Endothelial cell of umbilical vein (primary cell): ENCODE measurements at regions not wholly inside any gene's neighbourhood (a gene's known extent, or its start where the extent isn't known, plus 50 kb on each side); places are given as distances from the start of the nearest gene placed in this dataset.

Experiments used
- BruUV-seq: library from RNA; stranded (reverse); fragments of 400-500 nt; replicated peaks from 2 replicates; lab custom pipeline; 2021; lab: Mats Ljungman, UMichigan
- CTCF ChIA-PET: fragments of 300-600, 350-600 bp; sonication (Branson Sonifier 250); formaldehyde crosslinking; loops from one replicate; lab custom pipeline; 2021; ENCODE audit warnings: antibody characterized with exemption, inconsistent platforms; lab: Charles Lee
- POLR2A ChIA-PET: fragments of 300-600, 350-600 bp; sonication (Branson Sonifier 250); formaldehyde crosslinking; loops from one replicate; lab custom pipeline; 2021; ENCODE audit warnings: antibody characterized with exemption, inconsistent platforms; lab: Charles Lee
- DNase-seq: peaks from one replicate; pipeline ENCODE4 v3.0.0-alpha.2; 2011; ENCODE audit warnings: low read depth, low spot score
- FAIRE-seq: peaks from 2 replicates; lab custom pipeline; 2011; peaks lifted over from hg19 to GRCh38; lab: Jason Lieb, UNC
- H2AFZ ChIP-seq: 2 replicates; pipeline ENCODE4 v1.6.0; 2012; ENCODE audit warnings: low read depth, low read length, control low read depth, inconsistent platforms
- H3K27ac ChIP-seq: 2 replicates; pipeline ENCODE4 v1.5.1; 2011; ENCODE audit warnings: low read depth, mild to moderate bottlenecking, control low read depth, low read length, moderate library complexity; ENCODE audit not compliant: insufficient read depth
- H3K27me3 ChIP-seq, 2 experiments: 2 replicates each; pipeline versions ENCODE4 v1.6.0 to v1.6.1; 2011; ENCODE audit warnings: low read length in 2 of 2, mixed read lengths in 1 of 2; ENCODE audit not compliant: control insufficient read depth in 2 of 2, insufficient read depth in 2 of 2
- H3K36me3 ChIP-seq, 2 experiments: 2 replicates in 1 of 2; 3 replicates in 1 of 2; pipeline ENCODE4 v1.5.1; 2011; ENCODE audit warnings: low read length in 2 of 2, mild to moderate bottlenecking in 1 of 2, moderate library complexity in 1 of 2; ENCODE audit not compliant: control insufficient read depth in 2 of 2, insufficient read depth in 2 of 2; ENCODE audit errors: extremely low read depth in 1 of 2
- H3K4me1 ChIP-seq: 3 replicates; pipeline ENCODE4 v1.5.1; 2011; ENCODE audit warnings: mild to moderate bottlenecking, low read length; ENCODE audit not compliant: control insufficient read depth, insufficient read depth; ENCODE audit errors: extremely low read depth
- H3K4me2 ChIP-seq: 2 replicates; pipeline ENCODE4 v1.6.1; 2011; ENCODE audit warnings: low read length, control low read depth, mixed read lengths; ENCODE audit not compliant: insufficient read depth
- H3K4me3 ChIP-seq, 3 experiments: fragments of 200-600 bp in 1 of 3; sonication (generic), shearing (Covaris generic) in 1 of 3; replicated peaks in 1 of 3; 2 replicates each; pipeline ENCODE4 v1.5.1; 2011 to 2016; ENCODE audit warnings: control low read depth in 3 of 3, low read length in 3 of 3, mild to moderate bottlenecking in 2 of 3, inconsistent platforms in 1 of 3, low read depth in 1 of 3, moderate library complexity in 1 of 3; ENCODE audit not compliant: insufficient read depth in 1 of 3
- H3K79me2 ChIP-seq: 2 replicates; pipeline ENCODE4 v1.6.0; 2012; ENCODE audit warnings: low read length, inconsistent platforms; ENCODE audit not compliant: control insufficient read depth, insufficient read depth
- H3K9ac ChIP-seq: replicated peaks from 2 replicates; pipeline ENCODE3; 2011; ENCODE audit warnings: low read length, control low read depth; ENCODE audit not compliant: insufficient read depth; ENCODE audit errors: extremely low read depth
- H3K9me1 ChIP-seq: replicated peaks from 3 replicates; pipeline ENCODE4 v1.6.0; 2011; ENCODE audit warnings: mild to moderate bottlenecking, low read length; ENCODE audit not compliant: control insufficient read depth, insufficient read depth; ENCODE audit errors: extremely low read depth
- H3K9me3 ChIP-seq: replicated peaks from 2 replicates; pipeline ENCODE4 v1.5.1; 2012; ENCODE audit warnings: low read length, inconsistent platforms; ENCODE audit not compliant: control insufficient read depth, insufficient read depth
- H4K20me1 ChIP-seq: replicated peaks from 2 replicates; pipeline ENCODE3; 2011; ENCODE audit warnings: mild to moderate bottlenecking, low read length; ENCODE audit not compliant: control insufficient read depth, insufficient read depth; ENCODE audit errors: extremely low read depth
- CTCF ChIP-seq, 2 donors: IDR thresholded peaks; 1 replicate in 1 of 2; 2 replicates in 1 of 2; pipeline ENCODE4 v1.5.1; 2011; ENCODE audit warnings: low read length in 2 of 2, mild to moderate bottlenecking in 2 of 2, moderate library complexity in 2 of 2, control low read depth in 1 of 2, inconsistent platforms in 1 of 2, low read depth in 1 of 2; ENCODE audit not compliant: insufficient read depth in 1 of 2; ENCODE audit errors: extremely low read depth in 1 of 2
- EZH2 ChIP-seq: IDR thresholded peaks from 2 replicates; pipeline ENCODE4 v1.6.1; 2012; ENCODE audit warnings: borderline replicate concordance, low read depth, mild to moderate bottlenecking, moderate library complexity, low read length, inconsistent platforms; ENCODE audit not compliant: severe bottlenecking
- FOS ChIP-seq: IDR thresholded peaks from 2 replicates; pipeline ENCODE4 v1.6.1; 2011; ENCODE audit warnings: mild to moderate bottlenecking, low read length, moderate library complexity, borderline replicate concordance; ENCODE audit not compliant: insufficient read depth
- GATA2 ChIP-seq: IDR thresholded peaks from 2 replicates; pipeline ENCODE4 v1.7.0; 2011; ENCODE audit warnings: low read depth, mild to moderate bottlenecking, moderate library complexity, mixed read lengths, low read length; ENCODE audit not compliant: insufficient read length, insufficient read depth
- JUN ChIP-seq: IDR thresholded peaks from 2 replicates; pipeline ENCODE4 v1.6.1; 2011; ENCODE audit warnings: borderline replicate concordance, low read depth; ENCODE audit not compliant: insufficient read length, insufficient read depth
- MAX ChIP-seq: IDR thresholded peaks from 2 replicates; pipeline ENCODE4 v1.6.1; 2011; ENCODE audit not compliant: insufficient read depth, insufficient read length
- MYC ChIP-seq: IDR thresholded peaks from one replicate; pipeline ENCODE4 v1.6.1; 2011; ENCODE audit warnings: mild to moderate bottlenecking, low read depth, low read length
- POLR2A ChIP-seq: IDR thresholded peaks from 2 replicates; pipeline ENCODE4 v1.6.1; 2012; ENCODE audit warnings: low read depth, mild to moderate bottlenecking, control low read depth, low read length
- POLR2AphosphoS5 ChIP-seq: IDR thresholded peaks from 2 replicates; pipeline ENCODE4 v1.6.1; 2012; ENCODE audit warnings: low read depth, mild to moderate bottlenecking, control low read depth, low read length, moderate library complexity; ENCODE audit not compliant: insufficient read depth
- dilution Hi-C: fragments of 300-500 bp; cut with MboI; formaldehyde crosslinking; loops from one replicate; pipeline ENCODE4 v1.15.0; 2019; ENCODE audit warnings: low sequenced_read_pairs; ENCODE audit not compliant: extremely low pct_ligation_motif_present
- intact Hi-C: fragments of 100-400 bp; cut with micrococcal nuclease; formaldehyde crosslinking; loops from one replicate; pipeline ENCODE4 v1.10.0; 2022

GRCh38 chr5:87900419-87900818 lies 368.2 kb downstream of the TMEM161B start:
- Histone ChIP-seq H3K4me2 (no peak overlapping the region), H3K27ac (no peak overlapping the region), H3K36me3 (no peaks in the 10 kb centered on the region), H3K9me3 (no peaks in the 10 kb centered on the region), H3K9ac (no peak overlapping the region), H4K20me1 (no peaks in the 10 kb centered on the region), H3K79me2 (no peaks in the 10 kb centered on the region), H3K4me1 (no peaks in the 10 kb centered on the region), H3K4me3 (no peak overlapping the region), H3K9me1 (no peaks in the 10 kb centered on the region), H3K27me3 (no peaks in the 10 kb centered on the region), H2AFZ (no peak overlapping the region)
- FAIRE-seq, result no peak
- BruUV-seq, result no TSS peak
- ChIA-PET CTCF (no interaction called here), POLR2A (no interaction called here)
- TF ChIP-seq FOS (no peak), MAX (no peak), POLR2AphosphoS5 (no peak), POLR2A (no peak), EZH2 (no peak), GATA2 (no peak), CTCF (IDR thresholded peaks at IDR 0.05; ENCODE audit: extremely low read depth in 1 of 2, insufficient read depth in 1 of 2, low read depth in 1 of 2, low read length in 2 of 2) (no peak), MYC (no peak), JUN (no peak)
- no peak for DNase-seq
- intact Hi-C loops, result no loop called here
- dilution Hi-C loops, result no loop called here
